Left ventricle myocardium superior (tissue), 1 donor: ENCODE measurements at regions not wholly inside any gene's neighbourhood (a gene's known extent, or its start where the extent isn't known, plus 50 kb on each side); places are given as distances from the start of the nearest gene placed in this dataset.

Experiments used
- ATAC-seq: fragments of 200-7000 bp; cut with Tn5 transposase; one replicate; pipeline ENCODE4 v1.9.1; 2020; ENCODE audit warnings: mild to moderate bottlenecking, moderate library complexity
- DNase-seq: peaks from one replicate; pipeline ENCODE4 v3.0.0-alpha.2; 2020
- intact Hi-C: fragments of 100-400 bp; cut with micrococcal nuclease; formaldehyde crosslinking; loops from one replicate; pipeline ENCODE4 v1.11.0; 2022
- donor health status: DM: no; HTN: yes; CAD: no; lungs with severe emphysema.

DNA sequence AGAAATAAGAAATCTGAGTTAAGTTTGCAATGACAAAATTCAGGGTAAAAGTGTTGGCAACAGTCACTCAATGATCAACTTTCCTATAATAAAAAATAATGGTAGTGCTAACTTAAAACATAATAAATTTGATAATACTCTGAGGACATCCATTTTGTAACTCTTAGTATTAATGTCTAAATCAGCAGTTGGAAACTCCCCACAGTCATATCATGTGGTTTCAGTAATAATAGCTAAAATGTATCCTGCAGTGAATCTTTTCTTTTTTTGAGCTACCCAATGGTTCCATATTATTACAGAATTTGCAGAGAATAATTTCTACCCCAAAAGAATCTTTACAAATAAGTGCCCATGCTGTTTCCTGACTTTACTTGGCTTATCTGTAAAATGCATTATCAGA lies 286.7 kb downstream of the PTPRC start:
- ATAC-seq (no peak), DNase-seq (no peak)
- intact Hi-C loops = no loop called here

- DNase-seq (no peak), ATAC-seq (no peak)
- intact Hi-C loops = no loop called here
Measured at GRCh38 chr1:198927129-198927528, 288.3 kb downstream of the PTPRC start.

DNA sequence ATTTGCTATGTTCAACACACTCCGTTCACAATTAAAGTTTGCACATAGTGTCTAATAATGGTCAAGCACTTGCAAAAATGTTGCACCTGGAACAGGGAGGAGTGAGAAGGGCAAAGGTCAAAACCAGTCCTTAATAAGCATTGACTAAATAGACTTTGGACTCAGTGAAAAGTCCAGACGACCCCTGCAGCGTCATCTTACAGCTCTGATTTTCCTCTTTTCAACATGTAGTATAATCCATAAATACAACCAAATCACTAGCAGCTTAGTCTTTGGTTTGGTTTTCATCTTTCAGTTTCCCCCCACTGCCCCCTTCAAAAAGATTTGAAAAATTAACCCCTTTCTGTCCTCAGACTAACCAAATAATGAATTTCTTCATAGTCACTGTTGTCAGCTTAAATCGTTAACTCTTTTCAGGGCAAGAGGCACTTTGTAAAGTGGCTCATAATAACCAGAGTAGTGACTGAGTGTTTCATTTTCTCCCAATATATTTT lies 290.3 kb downstream of the PTPRC start:
- ATAC-seq = no peak
- intact Hi-C loops = no loop called here
- DNase-seq = no peak

DNA sequence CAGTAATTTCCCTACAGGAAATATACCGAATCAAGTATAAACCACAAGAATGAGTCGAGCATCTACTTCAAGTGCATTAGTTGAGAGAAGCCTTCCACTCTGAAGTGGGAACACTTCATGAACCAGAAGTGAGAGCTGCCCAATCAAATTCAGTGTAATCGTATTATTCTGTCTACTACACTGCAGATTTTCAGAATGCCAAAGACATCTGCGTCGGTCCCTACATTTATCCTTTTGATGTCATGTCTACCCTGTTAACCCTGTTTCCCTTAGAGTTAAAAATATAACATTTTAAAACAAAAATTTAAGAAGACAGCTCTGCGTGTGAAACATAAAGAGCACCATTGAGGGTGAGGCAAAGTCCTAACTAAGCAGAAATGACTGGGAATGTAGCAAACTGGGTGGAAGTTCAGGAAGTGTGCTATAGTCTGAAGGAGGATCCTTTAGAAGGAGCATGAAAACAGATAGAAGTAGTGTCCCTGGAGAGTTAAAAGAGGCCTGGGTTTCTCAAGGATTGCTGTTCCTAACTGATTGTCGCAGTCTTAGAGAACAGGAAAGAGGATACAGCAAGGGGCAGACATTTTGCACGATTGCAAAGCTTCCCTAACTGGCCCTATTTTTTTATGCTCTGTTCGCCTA lies 291.2 kb downstream of the PTPRC start:
- intact Hi-C loops = no loop called here
- no peak for DNase-seq
- peak; percentile 82 for ATAC-seq

DNA sequence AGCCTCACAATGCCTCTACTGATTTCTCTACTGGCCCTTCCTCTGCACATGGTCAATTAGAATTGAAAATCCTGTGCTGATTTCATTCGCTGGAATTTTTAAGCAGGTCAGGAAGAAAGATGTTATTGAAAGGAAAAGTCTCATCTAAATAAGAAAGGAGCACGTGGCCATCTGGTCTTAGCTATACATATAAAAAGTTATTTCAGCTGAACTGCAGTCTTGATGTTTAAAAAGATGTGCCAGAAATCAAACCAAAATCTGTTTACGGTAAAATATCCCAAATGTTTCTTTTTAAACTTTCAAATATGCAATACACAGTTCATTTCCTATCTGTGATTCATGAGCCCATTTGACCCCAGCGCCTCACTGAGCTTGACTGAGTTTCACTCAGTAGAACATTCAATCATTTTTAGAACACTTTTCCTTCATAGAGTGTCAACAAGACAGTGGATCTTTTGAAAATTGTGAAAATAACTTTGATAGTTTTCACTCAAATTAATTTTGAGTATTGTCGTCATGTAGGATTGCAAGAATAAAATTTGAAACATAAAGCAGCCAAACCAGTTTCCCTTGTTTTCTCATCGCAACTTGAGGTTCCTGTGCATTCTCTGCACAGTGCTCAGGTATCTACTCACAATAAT lies 293.6 kb downstream of the PTPRC start:
- intact Hi-C loops = no loop called here
- no peak for DNase-seq
- no peak for ATAC-seq

- ATAC-seq (no peak), DNase-seq (no peak)
- intact Hi-C loops = no loop called here
Measured at GRCh38 chr1:198933515-198934222, 294.8 kb downstream of the PTPRC start.

DNA sequence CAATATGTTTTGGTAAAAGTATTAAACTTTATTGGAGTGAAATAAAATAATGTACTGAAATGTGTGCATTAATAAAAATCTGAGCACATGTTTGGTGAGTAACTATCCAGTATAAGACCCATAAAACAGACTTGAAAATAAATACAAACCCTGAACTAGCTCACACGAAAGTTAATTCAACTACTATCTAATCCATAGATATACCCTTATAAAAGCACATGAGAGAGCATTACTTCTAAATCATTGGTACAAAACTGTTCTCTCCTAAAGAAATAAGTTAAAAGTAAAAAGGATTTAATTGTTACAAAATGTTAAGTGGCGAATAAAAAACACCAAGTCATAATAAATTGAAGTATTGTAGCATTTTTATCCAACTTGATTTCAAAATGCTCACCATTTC lies 295.6 kb downstream of the PTPRC start:
- intact Hi-C loops = no loop called here
- no peak for ATAC-seq

DNA sequence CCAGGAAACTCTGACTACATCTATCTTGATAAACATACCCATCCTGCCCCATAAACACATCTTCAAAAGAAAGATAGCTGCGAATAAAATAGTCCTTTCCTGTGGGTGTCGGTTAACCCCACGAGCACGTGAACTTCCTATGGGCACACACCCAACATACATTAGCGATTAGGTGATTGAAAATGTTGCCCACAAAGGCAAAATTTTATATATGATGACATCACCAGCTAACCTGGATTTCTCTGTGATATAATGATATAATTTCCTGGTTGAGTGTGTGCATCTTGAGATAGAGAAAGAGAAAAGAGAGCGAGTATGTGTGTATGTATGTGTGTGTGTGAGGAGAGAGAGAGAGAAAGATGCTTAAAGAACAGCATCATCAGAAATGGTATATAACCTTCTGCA lies 296.1 kb downstream of the PTPRC start:
- DNase-seq (no peak), ATAC-seq (no peak)
- intact Hi-C loops = no loop called here

More for the DNA sequence above, 295.6 kb downstream of the PTPRC start:
- no peak for DNase-seq

DNA sequence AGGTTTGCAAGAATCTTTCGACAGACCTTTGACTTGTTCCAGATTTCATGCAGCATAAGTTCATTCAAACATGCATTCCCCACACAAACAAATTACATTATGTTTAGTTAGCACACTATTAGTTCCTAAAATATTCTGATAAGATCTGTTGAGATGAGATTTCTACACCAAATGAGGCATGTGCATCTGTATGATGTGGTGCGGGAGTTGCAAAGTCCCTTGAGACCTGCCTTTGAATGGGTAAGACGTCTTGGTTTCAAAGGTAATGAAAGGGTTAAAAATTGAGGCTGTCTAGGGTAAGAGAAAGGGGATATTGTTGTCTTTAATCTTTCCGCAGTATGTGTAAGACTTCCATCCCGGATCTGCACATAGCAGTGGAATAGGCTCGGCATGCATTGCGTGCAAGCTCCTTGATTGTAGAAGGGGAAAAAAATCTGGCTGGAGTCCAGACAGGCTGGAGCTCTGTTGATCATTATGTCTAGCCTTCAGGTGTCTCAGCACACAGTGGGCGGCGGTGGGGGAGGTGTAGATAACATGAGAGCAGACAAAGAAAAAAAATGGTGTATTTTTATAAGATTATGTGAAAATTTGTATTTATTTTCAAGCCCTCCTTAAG lies 296.6 kb downstream of the PTPRC start:
- ATAC-seq (peak; percentile 61), DNase-seq (peak; percentile 59)
- intact Hi-C loops = no loop called here

DNA sequence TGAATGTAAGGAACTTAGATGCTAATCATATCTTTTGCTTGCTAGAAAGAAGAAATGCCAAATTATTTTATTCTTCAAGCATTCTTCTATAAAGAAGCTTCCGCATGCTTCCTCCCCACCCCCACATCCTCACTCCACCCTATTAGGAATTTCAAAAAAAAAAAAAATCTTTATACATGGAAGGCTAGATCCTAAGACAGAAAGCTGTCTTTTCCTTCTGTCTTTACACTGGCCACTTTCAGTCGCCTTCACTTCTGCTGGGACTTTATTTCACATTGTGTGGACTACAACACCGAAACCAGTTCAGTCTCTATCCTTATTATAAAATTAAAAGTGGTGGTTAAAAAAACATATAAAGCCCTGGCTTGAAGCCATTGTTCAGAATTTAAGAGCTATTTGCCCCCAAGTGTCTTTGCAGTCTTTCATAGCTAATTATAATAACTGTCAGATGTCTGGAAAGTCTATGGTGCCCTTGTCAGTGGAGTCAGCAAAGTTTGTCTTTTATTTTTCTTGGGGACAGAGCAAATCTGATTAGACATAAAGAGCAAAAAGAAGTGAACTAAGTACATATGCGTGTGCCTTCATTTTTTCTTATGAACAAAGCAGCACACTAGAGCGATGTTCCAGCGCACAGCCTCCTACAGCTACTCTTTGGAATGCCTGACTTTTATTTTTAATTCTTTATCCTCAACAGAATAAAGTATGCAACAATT lies 297.7 kb downstream of the PTPRC start:
- ATAC-seq (peak; percentile 69), DNase-seq (no peak)
- intact Hi-C loops = no loop called here

GRCh38 chr1:198937231-198938031 lies 298.6 kb downstream of the PTPRC start:
- peak; percentile 99 for ATAC-seq
- no peak for DNase-seq
- intact Hi-C loops = no loop called here

- ATAC-seq (no peak), DNase-seq (no peak)
- intact Hi-C loops = no loop called here
Measured at GRCh38 chr1:198939286-198939685, 300.4 kb downstream of the PTPRC start.

DNA sequence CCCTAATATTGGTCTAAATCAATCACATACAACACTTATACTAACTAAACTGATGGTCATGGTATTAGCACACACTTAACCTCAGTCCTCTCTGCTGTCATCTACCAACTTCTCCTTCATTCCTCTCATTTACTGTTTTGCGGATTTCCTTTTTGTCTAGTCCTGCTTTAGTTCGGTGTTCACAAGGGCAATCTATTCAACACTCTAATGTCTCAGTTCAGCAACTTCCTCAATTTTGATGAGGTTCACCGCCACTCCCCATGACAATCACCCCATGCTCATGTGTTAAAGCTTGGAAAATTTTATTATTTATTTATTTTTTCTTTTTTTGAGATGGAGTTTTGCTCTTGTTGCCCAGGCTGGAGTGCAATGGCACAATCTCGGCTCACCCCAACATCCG lies 301.1 kb downstream of the PTPRC start:
- no peak for ATAC-seq
- intact Hi-C loops = no loop called here
- no peak for DNase-seq

DNA sequence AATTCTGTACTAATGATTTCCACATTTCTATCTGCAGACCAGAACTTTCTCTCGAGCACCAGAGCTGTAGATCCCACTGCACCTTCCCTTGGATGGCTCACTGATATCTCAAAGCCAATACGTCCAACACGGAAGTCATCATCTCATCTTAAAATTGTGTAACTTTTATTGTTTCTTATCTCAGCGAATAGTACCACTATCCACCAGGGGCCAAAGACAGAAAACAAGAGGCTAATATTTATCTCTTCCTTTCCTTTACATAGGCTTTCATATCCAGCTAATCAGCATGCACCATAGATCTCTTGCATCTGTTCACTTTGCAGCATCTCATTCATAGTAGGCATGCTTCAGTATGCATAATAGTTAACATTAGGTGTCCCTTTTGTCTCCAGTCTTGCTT lies 303.6 kb downstream of the PTPRC start:
- ATAC-seq = no peak

DNA sequence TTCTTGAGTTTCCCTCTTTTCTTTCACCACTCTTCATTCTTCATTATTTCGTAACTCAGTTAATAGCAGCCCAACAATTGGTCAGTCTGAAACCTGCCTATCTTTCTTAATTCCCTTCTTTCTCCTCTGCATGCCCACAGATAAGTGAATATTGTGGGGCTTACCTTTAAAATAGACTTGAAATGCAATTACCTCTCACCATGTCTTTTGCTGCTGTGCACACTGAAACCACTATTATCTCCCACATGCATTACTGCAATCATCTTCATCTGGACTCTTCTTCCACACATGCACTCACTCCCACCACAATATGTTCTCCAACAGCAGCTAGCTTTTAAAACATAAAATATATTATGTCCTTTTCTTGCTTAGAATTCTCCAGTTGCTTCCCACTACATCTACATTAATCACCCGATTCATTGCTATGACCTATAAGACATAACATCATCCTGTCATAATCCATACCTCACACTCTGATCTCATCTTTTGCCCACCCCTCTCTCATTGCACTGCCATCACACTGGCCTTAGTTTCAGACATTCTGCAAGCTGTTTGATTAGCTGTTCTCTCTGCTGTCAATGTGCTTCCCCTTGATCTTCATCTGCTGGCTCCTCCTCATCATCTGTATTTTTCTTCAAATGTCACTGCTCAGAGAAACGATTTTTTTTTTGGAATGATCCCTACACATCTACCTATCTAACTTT lies 304.8 kb downstream of the PTPRC start:
- no peak for ATAC-seq
- intact Hi-C loops = no loop called here

More for the DNA sequence above, 303.6 kb downstream of the PTPRC start:
- intact Hi-C loops = no loop called here
- no peak for DNase-seq

GRCh38 chr1:198947456-198947855 lies 308.6 kb downstream of the PTPRC start:
- intact Hi-C loops = no loop called here
- no peak for ATAC-seq
- DNase-seq = no peak

More for the DNA sequence above, 304.8 kb downstream of the PTPRC start:
- no peak for DNase-seq

- no peak for ATAC-seq
- intact Hi-C loops = no loop called here
- no peak for DNase-seq
Measured at GRCh38 chr1:198948895-198949659, 310.2 kb downstream of the PTPRC start.
